ENCODE measurements at regions not wholly inside any gene's neighbourhood (a gene's known extent, or its start where the extent isn't known, plus 50 kb on each side); places are given as distances from the start of the nearest gene placed in this dataset.

DNA sequence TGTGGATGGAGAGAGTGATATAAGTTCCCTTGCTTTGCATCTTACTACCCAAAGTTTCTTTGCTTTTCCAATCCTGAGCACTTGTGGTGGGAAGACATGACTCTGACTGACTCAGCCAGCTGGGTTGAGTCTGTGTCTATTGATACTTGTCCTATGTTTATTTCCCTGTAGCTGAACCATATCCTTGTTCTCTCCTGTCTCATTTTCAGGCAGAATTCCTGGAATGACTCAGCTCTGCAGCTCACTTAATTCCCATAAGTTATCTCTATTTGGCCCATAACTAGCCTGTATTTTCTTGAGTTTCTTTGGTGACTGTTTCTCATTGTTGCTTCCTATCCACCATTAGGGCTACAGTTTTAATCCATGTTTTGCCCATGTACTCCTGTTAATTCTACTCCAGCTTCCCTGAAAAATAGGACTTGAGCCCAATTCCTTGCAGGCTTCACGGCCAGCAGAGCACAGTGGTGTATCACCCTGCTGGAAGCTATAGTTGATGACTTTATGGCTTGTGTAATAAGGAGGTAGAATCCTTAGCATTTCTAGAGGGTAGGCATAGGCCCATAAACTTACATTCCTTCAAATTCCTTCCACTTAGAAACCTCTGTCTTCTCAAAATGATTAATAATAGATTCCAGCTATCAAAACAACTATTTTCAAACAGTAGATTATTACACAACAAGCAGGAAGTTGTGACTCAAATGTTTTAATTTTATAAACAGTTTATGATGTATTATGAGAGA, 183.1 kb downstream of the TMTC3 start:
- TF ChIP-seq EZH2 (IDR thresholded peaks at IDR 0.05) (no peak), POLR2AphosphoS5 (IDR thresholded peaks at IDR 0.05; ENCODE audit: borderline replicate concordance, low read depth, low read length) (no peak), FOXP2 (optimal IDR thresholded peaks at IDR 0.05; ENCODE audit: control extremely low read depth, extremely low read length, insufficient read depth) (no peak)
